Peyer's patch (tissue), 4 donors: ENCODE measurements at regions not wholly inside any gene's neighbourhood (a gene's known extent, or its start where the extent isn't known, plus 50 kb on each side); places are given as distances from the start of the nearest gene placed in this dataset.

Experiments
- DNase-seq, 3 donors: peaks; one replicate each; pipeline ENCODE4 v3.0.0-alpha.2; 2017 to 2019
- H3K27ac ChIP-seq, 4 donors: fragments of 200-600 bp; sonication (generic); one replicate each; pipeline ENCODE4 v1.5.1; 2016 to 2019
- H3K27me3 ChIP-seq, 2 donors: fragments of 200-600 bp; sonication (generic); one replicate each; pipeline ENCODE4 v1.5.1; 2019
- H3K36me3 ChIP-seq, 3 donors: fragments of 200-600 bp; sonication (generic); one replicate each; pipeline ENCODE4 v1.5.1; 2016 to 2019
- H3K4me1 ChIP-seq, 4 donors: fragments of 200-600 bp; sonication (generic); one replicate each; pipeline ENCODE4 v1.5.1; 2016 to 2019
- H3K4me3 ChIP-seq, 4 donors: fragments of 200-600 bp; sonication (generic); 1 replicate in 3 of 4; 2 replicates in 1 of 4; pipeline ENCODE4 v1.5.1; 2016 to 2019; ENCODE audit warnings: mild to moderate bottlenecking in 1 of 4
- H3K9me3 ChIP-seq, 4 donors: fragments of 200-600 bp; sonication (generic); one replicate each; pipeline ENCODE4 v1.5.1; 2016 to 2019; ENCODE audit warnings: mild to moderate bottlenecking in 1 of 4
- CTCF ChIP-seq, 6 experiments: fragments of 450-650 bp in 4 of 6; fragments of 200-600 bp in 2 of 6; sonication (generic) in 1 of 6; IDR thresholded peaks; one replicate each; pipeline ENCODE4 v1.5.1; 2017 to 2019; ENCODE audit warnings: antibody characterized with exemption in 6 of 6, mild to moderate bottlenecking in 3 of 6, moderate library complexity in 1 of 6
- POLR2A ChIP-seq, 2 donors: fragments of 450-650 bp; IDR thresholded peaks; one replicate each; pipeline ENCODE4 v1.5.1; 2017; ENCODE audit warnings: antibody characterized with exemption in 2 of 2, mild to moderate bottlenecking in 2 of 2, moderate library complexity in 2 of 2

GRCh38 chr7:67842571-67842970 is 845.9 kb downstream of the TYW1 start:
- Histone ChIP-seq H3K9me3 (no peaks in the 10 kb centered on the region), H3K27ac (no peak overlapping the region), H3K4me3 (no peak overlapping the region), H3K27me3 (no peaks in the 10 kb centered on the region), H3K36me3 (no peaks in the 10 kb centered on the region), H3K4me1 (no peaks in the 10 kb centered on the region)
- no peak for DNase-seq
- TF ChIP-seq POLR2A (IDR thresholded peaks at IDR 0.05) (no peak), CTCF (IDR thresholded peaks at IDR 0.05) (no peak)

GRCh38 chr7:67843001-67843565 is 846.5 kb downstream of the TYW1 start:
- no peak for DNase-seq
- no peak overlapping the region for H3K4me3 ChIP-seq
- no peaks in the 10 kb centered on the region for H3K4me1 ChIP-seq
- H3K36me3 ChIP-seq = no peaks in the 10 kb centered on the region
- TF ChIP-seq CTCF (IDR thresholded peaks at IDR 0.05) (no peak), POLR2A (IDR thresholded peaks at IDR 0.05) (no peak)
- no peaks in the 10 kb centered on the region for H3K9me3 ChIP-seq
- no peaks in the 10 kb centered on the region for H3K27me3 ChIP-seq
- H3K27ac ChIP-seq = no peak overlapping the region

- TF ChIP-seq CTCF (IDR thresholded peaks at IDR 0.05) = no peak
- TF ChIP-seq POLR2A (IDR thresholded peaks at IDR 0.05) = no peak
- H3K9me3 ChIP-seq = no peaks in the 10 kb centered on the region
These were observed 847.0 kb downstream of the TYW1 start for GRCh38 chr7:67843615-67844014.

GRCh38 chr7:67847092-67847787 is 850.6 kb downstream of the TYW1 start:
- H3K27me3 ChIP-seq = no peaks in the 10 kb centered on the region
- H3K36me3 ChIP-seq = no peaks in the 10 kb centered on the region
- no peak overlapping the region for H3K27ac ChIP-seq
- TF ChIP-seq POLR2A (IDR thresholded peaks at IDR 0.05) (no peak), CTCF (IDR thresholded peaks at IDR 0.05) (no peak)
- no peaks in the 10 kb centered on the region for H3K4me1 ChIP-seq
- H3K9me3 ChIP-seq = no peaks in the 10 kb centered on the region
- no peak overlapping the region for H3K4me3 ChIP-seq
- no peak for DNase-seq

More at GRCh38 chr7:67843615-67844014, 847.0 kb downstream of the TYW1 start:
- Histone ChIP-seq H3K27ac (no peak overlapping the region), H3K27me3 (no peaks in the 10 kb centered on the region), H3K4me1 (no peaks in the 10 kb centered on the region), H3K4me3 (no peak overlapping the region), H3K36me3 (no peaks in the 10 kb centered on the region)
- no peak for DNase-seq

- no peak for DNase-seq
- Histone ChIP-seq H3K27ac (no peak overlapping the region), H3K4me1 (no peaks in the 10 kb centered on the region), H3K36me3 (no peaks in the 10 kb centered on the region), H3K27me3 (no peaks in the 10 kb centered on the region), H3K9me3 (no peaks in the 10 kb centered on the region), H3K4me3 (no peak overlapping the region)
- TF ChIP-seq POLR2A (IDR thresholded peaks at IDR 0.05) (no peak), CTCF (IDR thresholded peaks at IDR 0.05) (no peak)
These were observed 857.9 kb downstream of the TYW1 start for GRCh38 chr7:67854221-67855178.
